Left forelimb (tissue), 1 donor: ENCODE measurements at regions not wholly inside any gene's neighbourhood (a gene's known extent, or its start where the extent isn't known, plus 50 kb on each side); places are given as distances from the start of the nearest gene placed in this dataset.

Experiments
- DNase-seq: peaks from one replicate; pipeline ENCODE4 v3.0.0-alpha.2; 2018; ENCODE audit warnings: low spot score

DNA sequence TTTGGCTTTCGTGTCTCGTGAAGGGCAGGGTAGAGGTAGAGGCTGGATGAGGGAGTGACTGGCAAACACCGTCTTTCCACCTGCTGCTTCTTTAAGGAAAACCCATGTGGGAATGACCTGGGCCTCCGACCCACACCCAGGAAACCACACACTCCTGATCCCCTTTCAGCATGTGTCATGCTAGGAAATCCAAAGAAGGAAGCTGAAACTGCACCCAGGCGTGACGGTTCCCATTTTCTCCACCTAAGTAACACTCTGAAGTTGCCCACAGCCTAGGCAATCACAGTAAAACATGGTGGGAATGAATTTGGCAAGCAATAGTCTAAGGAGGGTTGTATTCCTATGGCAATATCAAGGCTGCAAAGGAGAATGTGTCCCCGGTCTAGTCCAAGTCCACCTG lies 538.4 kb upstream of the NOX3 start:
- DNase-seq, result no peak

- no peak for DNase-seq
These were observed 537.6 kb upstream of the NOX3 start for GRCh38 chr6:155993240-155993639.

- peak; percentile 70 for DNase-seq
These were observed 530.1 kb upstream of the NOX3 start for GRCh38 chr6:155985660-155986138.

GRCh38 chr6:155980768-155981079 lies 525.1 kb upstream of the NOX3 start:
- no peak for DNase-seq

DNA sequence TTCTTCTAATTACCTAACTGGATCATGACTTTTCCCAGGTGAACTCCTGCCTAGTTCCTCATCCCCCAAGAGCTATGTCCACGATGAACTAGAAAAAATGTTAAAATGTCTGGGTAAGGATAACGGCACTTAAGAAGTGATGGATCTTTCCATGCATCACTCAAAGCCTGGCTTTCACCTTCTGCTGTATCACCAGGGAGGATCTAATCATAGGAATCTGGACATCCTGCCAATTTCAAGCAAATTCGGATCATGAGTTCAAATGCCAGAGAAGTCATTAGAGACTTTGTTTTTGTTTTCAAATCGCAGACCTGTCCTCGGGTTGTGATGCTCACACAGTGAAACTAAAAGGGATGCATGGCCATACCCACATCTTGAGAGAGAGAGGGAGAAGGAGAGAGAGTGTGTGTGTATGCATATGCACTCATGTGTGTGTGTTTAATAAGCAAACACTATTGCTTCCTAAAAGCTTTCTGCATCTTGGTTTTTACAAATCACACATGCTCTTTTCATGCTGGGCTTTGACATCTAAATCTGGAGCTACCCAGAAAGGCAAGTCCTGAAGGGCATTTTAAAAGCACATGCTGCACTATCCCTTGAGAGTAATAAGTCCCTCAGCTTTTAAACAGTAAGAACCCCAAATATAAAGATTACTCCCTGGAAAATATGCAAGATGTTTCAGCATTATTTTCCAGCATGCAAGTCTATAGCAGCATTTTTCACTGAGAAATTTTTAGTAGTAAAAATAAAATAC lies 524.6 kb upstream of the NOX3 start:
- DNase-seq, result no peak

GRCh38 chr6:155975506-155975905 lies 519.9 kb upstream of the NOX3 start:
- no peak for DNase-seq

GRCh38 chr6:155974811-155975323 lies 519.2 kb upstream of the NOX3 start:
- DNase-seq, result no peak

GRCh38 chr6:155974359-155974758 lies 518.7 kb upstream of the NOX3 start:
- DNase-seq, result no peak

DNA sequence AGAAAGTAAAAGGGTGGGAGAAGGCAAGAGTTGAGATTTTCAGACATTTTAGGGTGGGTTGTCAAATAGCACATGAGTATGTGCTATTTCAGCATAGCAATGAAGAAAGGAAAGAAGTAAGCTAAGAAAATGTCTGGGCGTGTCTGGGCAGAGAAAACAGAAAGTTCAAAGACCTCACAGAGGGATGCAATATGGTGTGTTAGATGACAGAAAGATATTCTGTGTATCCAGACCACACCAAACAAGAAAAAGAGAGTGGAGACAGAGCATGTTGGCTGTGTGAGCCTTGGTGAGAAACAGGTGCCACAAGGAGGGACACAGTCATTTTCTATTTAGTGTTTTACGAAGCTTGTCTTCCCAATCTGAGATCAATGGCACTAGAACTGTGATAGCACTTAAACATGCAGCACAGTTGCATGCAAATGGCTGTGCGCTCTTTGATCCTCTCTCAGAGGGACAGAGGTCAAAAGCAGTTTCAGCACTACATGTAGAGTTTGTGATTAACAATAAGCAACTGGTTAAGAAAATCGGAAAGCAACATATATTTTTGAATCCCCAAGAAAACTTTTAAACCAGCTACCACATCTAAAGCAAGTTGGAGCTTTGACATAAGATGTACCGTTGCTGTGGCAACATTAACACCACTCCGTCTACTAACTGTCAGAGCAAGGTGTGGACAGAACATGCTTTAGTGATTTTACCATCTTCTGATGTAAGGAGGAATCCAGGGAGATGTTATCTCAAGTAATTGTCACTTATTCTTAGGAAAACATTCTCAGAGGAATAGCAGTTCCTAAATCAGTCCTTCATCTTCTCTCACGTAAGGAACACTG lies 515.5 kb upstream of the NOX3 start:
- no peak for DNase-seq

DNA sequence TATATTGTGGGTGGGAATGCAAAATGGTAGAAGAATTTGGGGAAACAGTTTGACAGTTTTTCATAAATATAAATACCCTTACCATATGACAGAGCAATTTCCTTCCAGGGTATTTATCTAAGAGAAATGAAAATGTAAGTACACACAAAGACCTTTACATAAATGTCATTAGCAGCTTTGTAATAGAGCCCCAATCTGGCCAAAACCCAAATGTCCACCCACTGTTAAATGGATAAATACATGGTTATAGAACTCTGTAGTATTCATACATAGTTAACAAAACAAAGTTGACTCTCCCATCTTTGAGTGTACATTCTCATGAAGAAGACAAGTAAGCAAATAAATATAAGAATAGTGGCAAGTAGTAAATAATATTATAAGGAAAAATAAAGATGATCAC lies 514.8 kb upstream of the NOX3 start:
- DNase-seq, result no peak

GRCh38 chr6:155968921-155969320 lies 513.3 kb upstream of the NOX3 start:
- no peak for DNase-seq

DNA sequence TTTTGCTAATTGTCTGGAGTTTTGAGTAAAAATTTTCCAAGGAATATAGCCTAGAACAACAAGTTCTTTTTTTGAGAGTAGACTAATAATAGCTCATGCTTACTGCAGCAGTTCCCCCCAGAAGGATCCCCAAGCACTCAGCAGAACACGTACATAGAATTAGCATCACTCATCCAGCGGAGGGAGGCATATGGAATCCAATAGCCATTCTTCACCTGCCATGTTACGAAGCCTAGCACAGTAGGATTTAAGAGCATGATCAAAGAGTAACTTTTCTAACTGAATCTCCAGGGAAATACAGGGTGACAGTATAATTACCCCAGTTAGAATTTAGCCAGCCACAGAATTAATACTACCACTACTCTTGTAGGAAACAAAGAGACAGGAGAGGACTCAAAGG lies 511.7 kb upstream of the NOX3 start:
- DNase-seq, result no peak

DNA sequence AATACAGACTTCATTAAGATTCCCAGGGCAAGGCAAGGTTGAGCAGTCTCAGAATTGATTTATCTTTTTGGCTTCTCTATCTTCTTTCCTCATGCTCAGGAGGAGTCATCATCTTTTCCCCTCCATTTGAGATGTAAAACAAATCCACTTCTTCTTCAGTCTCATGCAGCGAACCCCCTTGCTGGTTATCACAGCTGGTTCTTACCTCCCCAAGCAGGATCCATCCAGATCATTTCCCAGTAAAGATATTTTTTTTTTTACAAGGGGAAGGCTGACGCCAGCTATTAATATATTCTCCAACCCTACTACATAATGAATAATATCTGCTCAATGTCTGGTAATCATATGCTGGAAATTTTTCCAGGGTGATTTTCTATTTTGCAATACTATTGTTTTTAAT lies 508.9 kb upstream of the NOX3 start:
- DNase-seq, result no peak

DNA sequence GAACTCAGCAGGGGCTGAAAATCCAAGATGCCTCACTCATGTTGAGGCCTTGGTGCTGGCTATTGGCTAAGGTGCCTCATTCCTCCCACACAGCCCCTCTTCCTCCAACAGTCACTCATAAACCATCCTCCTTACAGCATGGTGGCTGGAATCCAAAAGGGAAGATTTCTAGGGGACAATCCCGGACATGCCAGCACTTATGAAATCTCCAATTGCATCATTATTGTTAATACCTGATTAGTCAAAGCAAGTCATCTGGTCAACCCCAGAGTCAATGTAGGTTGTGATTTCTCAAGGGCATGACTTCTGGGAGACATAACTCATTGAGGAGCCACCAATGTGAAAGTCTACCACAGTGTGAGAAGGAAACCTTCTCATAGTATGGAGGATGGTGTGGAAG lies 506.6 kb upstream of the NOX3 start:
- no peak for DNase-seq

GRCh38 chr6:155959898-155960495 lies 504.4 kb upstream of the NOX3 start:
- DNase-seq, result no peak

DNA sequence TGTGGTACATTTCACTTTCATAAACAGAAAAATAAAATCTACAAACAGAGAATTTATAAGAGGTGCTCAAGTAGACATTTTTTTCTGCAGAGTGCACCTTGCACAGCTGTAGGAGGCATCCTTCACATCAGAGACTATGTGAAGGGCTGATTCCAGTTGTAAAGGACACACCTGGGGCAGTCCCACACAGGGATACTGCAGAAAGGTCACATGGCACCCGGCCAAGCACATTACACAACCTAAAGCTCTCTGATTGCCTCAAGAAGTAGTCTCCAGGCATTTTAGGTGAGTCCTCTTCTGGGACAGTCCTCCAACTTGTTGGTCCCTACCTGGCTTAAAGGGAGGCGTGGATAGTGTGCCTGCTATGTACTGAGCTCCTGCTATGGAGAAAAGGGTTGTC lies 502.9 kb upstream of the NOX3 start:
- no peak for DNase-seq

DNA sequence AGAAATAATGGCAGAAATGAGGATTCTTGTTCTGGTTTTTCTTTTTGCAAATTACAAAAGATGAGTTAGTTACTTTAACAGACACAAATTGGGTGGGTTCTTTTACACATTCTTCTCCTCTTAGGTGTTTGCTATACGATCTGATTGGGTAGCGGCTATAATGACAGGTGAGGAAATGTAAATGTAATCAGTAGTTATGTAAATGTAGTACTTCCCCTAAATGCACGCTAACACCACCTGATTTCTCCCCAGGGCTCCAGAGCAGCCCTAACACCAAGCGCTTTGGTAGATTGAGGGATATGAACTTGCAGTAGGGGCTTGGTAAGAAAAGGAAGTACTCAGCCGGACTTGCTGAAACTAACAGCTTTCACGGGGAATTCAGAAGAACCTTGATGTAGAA lies 499.4 kb upstream of the NOX3 start:
- no peak for DNase-seq

GRCh38 chr6:155954149-155954548 lies 498.5 kb upstream of the NOX3 start:
- DNase-seq, result no peak

GRCh38 chr6:155949256-155949655 lies 493.6 kb upstream of the NOX3 start:
- no peak for DNase-seq

- DNase-seq, result no peak
These were observed 491.2 kb upstream of the NOX3 start for GRCh38 chr6:155946860-155947259.

DNA sequence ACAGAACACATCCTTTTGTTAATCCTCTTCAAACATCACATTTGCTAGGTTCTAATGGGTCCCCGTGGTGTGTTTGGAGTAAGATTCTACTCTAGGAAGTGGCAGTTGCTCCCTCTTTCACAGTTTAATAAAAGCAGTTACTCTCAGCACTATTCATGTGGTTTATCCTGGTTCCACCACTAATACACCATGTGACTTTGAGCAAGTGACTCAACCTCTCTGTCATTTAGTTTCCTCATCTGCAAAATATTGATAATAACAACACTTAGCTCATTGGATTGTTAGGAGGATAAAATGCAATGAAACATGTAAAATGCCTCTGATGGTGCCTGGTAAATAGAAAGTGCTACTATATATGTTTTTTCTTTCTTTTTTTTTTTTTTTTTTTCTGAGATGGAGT lies 488.0 kb upstream of the NOX3 start:
- DNase-seq, result no peak

- no peak for DNase-seq
These were observed 483.6 kb upstream of the NOX3 start for GRCh38 chr6:155939253-155939652.

GRCh38 chr6:155936551-155936950 lies 480.9 kb upstream of the NOX3 start:
- no peak for DNase-seq
